MCF 10A (cell line): ENCODE measurements at regions not wholly inside any gene's neighbourhood (a gene's known extent, or its start where the extent isn't known, plus 50 kb on each side); places are given as distances from the start of the nearest gene placed in this dataset.
A peak's percentile ranks its signal among the peaks of the same experiment; 100 is the strongest.

Experiments used
- BruUV-seq: library from RNA; stranded (reverse); fragments of 400-500 nt; replicated peaks from 2 replicates; lab custom pipeline; 2021; lab: Mats Ljungman, UMichigan
- CTCF ChIA-PET: fragments of 300-600 bp; sonication (Branson Sonifier 250); formaldehyde crosslinking; extraction: SDS; loops from one replicate; lab custom pipeline; 2021; ENCODE audit warnings: antibody characterized with exemption, inconsistent platforms; lab: Yijun Ruan, JAX
- POLR2A ChIA-PET: fragments of 300-600, 350-650 bp; sonication (Branson Sonifier 250); formaldehyde crosslinking; extraction: SDS; loops from one replicate; lab custom pipeline; 2020; ENCODE audit warnings: antibody characterized with exemption, inconsistent platforms; lab: Yijun Ruan, JAX
- DNase-seq: peaks from one replicate; pipeline ENCODE4 v3.0.0-alpha.2; 2018; ENCODE audit not compliant: unreplicated experiment
- H3K27ac Mint-ChIP-seq: one replicate; pipeline ENCODE4 v1.8.0; 2022; ENCODE audit warnings: mild to moderate bottlenecking, low read depth, mixed read lengths; ENCODE audit not compliant: unreplicated experiment
- H3K27me3 Mint-ChIP-seq: one replicate; pipeline ENCODE4 v1.8.0; 2022; ENCODE audit warnings: mixed read lengths; ENCODE audit not compliant: insufficient read depth, unreplicated experiment
- H3K36me3 Mint-ChIP-seq: one replicate; pipeline ENCODE4 v1.8.0; 2022; ENCODE audit warnings: mild to moderate bottlenecking, moderate library complexity, mixed read lengths; ENCODE audit not compliant: insufficient read depth, unreplicated experiment
- H3K4me1 Mint-ChIP-seq: one replicate; pipeline ENCODE4 v1.8.0; 2022; ENCODE audit warnings: mixed read lengths; ENCODE audit not compliant: insufficient read depth, unreplicated experiment
- H3K4me3 Mint-ChIP-seq: one replicate; pipeline ENCODE4 v1.8.0; 2022; ENCODE audit warnings: mild to moderate bottlenecking, moderate library complexity, mixed read lengths; ENCODE audit not compliant: unreplicated experiment
- H3K9me3 Mint-ChIP-seq: one replicate; pipeline ENCODE4 v1.8.0; 2022; ENCODE audit warnings: mixed read lengths; ENCODE audit not compliant: unreplicated experiment
- intact Hi-C: fragments of 100-400 bp; cut with micrococcal nuclease; formaldehyde crosslinking; loops from 2 replicates; pipeline ENCODE4 v1.14.1; 2022
- TF ChIP-seq, protein P1 (sequence below): fragments of 200-600 bp; IDR thresholded peaks from one replicate; pipeline ENCODE4 v1.8.0; 2022; ENCODE audit warnings: antibody characterized with exemption, mild to moderate bottlenecking; ENCODE audit not compliant: unreplicated experiment

GRCh38 chr4:123672987-123673386 is 276.4 kb downstream of the SPRY1 start:
- Mint-ChIP-seq H3K27ac (peak overlapping the region; percentile 2), H3K9me3 (peaks cover 7% of the 10 kb centered on the region), H3K4me3 (no peak overlapping the region), H3K36me3 (no peaks in the 10 kb centered on the region), H3K27me3 (no peaks in the 10 kb centered on the region), H3K4me1 (peaks cover 14% of the 10 kb centered on the region)
- no TSS peak for BruUV-seq
- ChIA-PET CTCF (interaction anchor here (0.5 to 1.3 kb wide), 3 partner anchors 127 to 589 kb away, joined by 3 to 4 read pairs (median 3); no protein-coding TSS in a partner anchor), POLR2A (interaction anchor here (0.7 to 1.1 kb wide), 3 partner anchors 9 to 1396 kb away, joined by 3 to 5 read pairs (median 4); no protein-coding TSS in a partner anchor)
- TF ChIP-seq, protein P1, sequence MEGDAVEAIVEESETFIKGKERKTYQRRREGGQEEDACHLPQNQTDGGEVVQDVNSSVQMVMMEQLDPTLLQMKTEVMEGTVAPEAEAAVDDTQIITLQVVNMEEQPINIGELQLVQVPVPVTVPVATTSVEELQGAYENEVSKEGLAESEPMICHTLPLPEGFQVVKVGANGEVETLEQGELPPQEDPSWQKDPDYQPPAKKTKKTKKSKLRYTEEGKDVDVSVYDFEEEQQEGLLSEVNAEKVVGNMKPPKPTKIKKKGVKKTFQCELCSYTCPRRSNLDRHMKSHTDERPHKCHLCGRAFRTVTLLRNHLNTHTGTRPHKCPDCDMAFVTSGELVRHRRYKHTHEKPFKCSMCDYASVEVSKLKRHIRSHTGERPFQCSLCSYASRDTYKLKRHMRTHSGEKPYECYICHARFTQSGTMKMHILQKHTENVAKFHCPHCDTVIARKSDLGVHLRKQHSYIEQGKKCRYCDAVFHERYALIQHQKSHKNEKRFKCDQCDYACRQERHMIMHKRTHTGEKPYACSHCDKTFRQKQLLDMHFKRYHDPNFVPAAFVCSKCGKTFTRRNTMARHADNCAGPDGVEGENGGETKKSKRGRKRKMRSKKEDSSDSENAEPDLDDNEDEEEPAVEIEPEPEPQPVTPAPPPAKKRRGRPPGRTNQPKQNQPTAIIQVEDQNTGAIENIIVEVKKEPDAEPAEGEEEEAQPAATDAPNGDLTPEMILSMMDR, result no peak
- intact Hi-C loops, result no loop called here
- DNase-seq, result peak; percentile 8

DNA sequence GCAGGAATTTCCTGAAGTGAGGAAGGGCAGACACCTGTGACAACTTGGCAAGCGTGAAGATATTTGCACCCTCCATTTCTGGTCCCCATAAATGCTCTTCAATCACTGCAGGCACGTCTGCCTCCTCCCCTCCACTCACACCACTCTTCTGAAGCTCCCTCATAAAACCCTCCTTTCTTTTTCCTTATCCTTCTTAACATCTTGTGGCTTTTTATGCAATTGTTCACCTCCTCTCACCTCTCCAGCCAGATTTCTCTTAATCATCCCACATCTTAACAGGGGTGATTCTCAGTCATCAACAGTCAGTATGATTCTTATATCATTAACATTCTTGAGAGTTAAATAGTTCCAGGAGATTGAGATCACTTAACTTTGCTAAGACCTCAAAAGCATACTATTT is 277.4 kb downstream of the SPRY1 start:
- ChIA-PET POLR2A (no interaction called here), CTCF (interaction anchor here (1.3 kb wide), 1 partner anchor 588 kb away, joined by 3 read pairs; no protein-coding TSS in a partner anchor)
- Mint-ChIP-seq H3K4me1 (peaks cover 14% of the 10 kb centered on the region), H3K27ac (no peak overlapping the region), H3K27me3 (no peaks in the 10 kb centered on the region), H3K36me3 (no peaks in the 10 kb centered on the region), H3K4me3 (no peak overlapping the region), H3K9me3 (no peaks in the 10 kb centered on the region)
- TF ChIP-seq, protein P1, result no peak
- intact Hi-C loops, result no loop called here
- no TSS peak for BruUV-seq
- DNase-seq, result no peak

DNA sequence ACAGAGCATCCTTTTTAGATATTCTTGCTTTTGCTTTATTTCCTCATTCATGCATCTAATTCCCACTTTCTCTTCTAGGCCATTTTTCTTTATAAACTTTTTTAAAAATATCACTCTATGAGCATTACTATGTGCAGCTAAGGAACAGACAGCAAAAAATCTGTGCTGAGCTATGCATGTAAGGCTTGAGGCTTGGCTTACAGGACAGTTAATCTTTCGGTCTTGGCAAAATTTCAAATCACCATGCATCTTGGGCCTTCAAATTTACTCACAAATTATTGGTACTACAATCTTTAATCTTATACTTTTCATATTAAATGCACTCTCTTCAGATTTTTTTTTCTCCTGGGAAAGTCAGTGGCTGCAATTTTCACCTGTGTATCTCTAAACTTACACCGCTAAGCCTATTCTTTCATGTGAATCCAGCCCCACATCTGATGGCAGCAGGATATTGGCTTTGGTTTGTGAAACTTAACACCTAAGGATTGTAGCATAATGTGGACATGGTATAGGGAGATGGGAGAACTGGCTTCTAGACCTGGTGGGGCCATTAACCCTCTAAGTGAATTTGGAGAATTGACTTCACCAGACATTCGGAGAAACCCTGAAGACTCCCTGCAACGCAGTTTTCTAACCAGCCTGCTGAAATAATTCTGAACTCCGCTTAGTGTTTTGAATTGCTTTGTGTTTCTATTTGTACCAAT is 278.3 kb downstream of the SPRY1 start:
- no TSS peak for BruUV-seq
- Mint-ChIP-seq H3K36me3 (no peaks in the 10 kb centered on the region), H3K27ac (no peak overlapping the region), H3K9me3 (no peaks in the 10 kb centered on the region), H3K4me1 (peaks cover 14% of the 10 kb centered on the region), H3K27me3 (no peaks in the 10 kb centered on the region), H3K4me3 (no peak overlapping the region)
- no peak for DNase-seq
- CTCF ChIA-PET, result interaction anchor here (0.6 kb wide), 1 partner anchor 428 kb away, joined by 3 read pairs; no protein-coding TSS in a partner anchor
- TF ChIP-seq, protein P1, result no peak
- intact Hi-C loops, result no loop called here
- POLR2A ChIA-PET, result no interaction called here

DNA sequence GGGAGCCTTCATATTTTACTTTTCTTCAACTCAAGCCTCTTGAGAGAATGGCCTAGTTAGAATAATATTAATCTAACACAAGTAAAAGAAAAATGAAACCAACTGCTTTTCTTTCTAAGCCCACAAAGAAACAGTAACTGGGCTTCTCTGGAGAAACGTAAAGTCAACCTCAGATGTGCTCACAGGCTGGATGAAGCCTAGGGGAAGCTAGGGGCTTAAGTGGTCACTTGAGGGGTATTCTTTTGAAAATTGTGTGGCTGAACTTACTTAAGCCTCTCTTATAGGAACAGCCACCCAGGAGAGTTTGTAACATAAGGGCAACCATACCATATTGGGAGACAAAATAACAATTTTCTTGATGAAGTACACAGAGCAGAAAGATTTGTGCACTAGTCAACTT is 279.0 kb downstream of the SPRY1 start:
- no peaks in the 10 kb centered on the region for H3K9me3 Mint-ChIP-seq
- TF ChIP-seq, protein P1, result no peak
- no peak overlapping the region for H3K4me3 Mint-ChIP-seq
- intact Hi-C loops, result no loop called here
- no peaks in the 10 kb centered on the region for H3K27me3 Mint-ChIP-seq
- POLR2A ChIA-PET, result no interaction called here
- no peak overlapping the region for H3K27ac Mint-ChIP-seq
- H3K36me3 Mint-ChIP-seq, result no peaks in the 10 kb centered on the region
- no peak for DNase-seq
- H3K4me1 Mint-ChIP-seq, result peaks cover 14% of the 10 kb centered on the region
- CTCF ChIA-PET, result interaction anchor here (0.6 kb wide), 1 partner anchor 427 kb away, joined by 3 read pairs; no protein-coding TSS in a partner anchor
- BruUV-seq, result no TSS peak
